ENCODE measurements at regions not wholly inside any gene's neighbourhood (a gene's known extent, or its start where the extent isn't known, plus 50 kb on each side); places are given as distances from the start of the nearest gene placed in this dataset.

- Histone ChIP-seq H3K9ac (no peak overlapping the region), H4K20me1 (ENCODE audit: insufficient read depth) (no peaks in the 10 kb centered on the region), H3K4me2 (no peak overlapping the region), H3K9me2 (no peaks in the 10 kb centered on the region), H3F3A (replicated peaks; ENCODE audit: insufficient read depth) (no peaks in the 10 kb centered on the region), H3K4me3 (ENCODE audit: low read depth in 2 of 2, low read length in 1 of 2) (no peak overlapping the region), H3K79me2 (ENCODE audit: insufficient read depth) (no peaks in the 10 kb centered on the region), H2AFZ (ENCODE audit: low read depth) (no peak overlapping the region), H3K27me3 (ENCODE audit: insufficient read depth) (no peaks in the 10 kb centered on the region), H3K9me3 (no peaks in the 10 kb centered on the region), H3K36me3 (replicated peaks in 1 of 2; ENCODE audit: control insufficient read depth in 1 of 2, insufficient read depth in 2 of 2, low read length in 1 of 2) (no peaks in the 10 kb centered on the region), H3K27ac (ENCODE audit: low read depth in 2 of 2, low read length in 1 of 2) (no peak overlapping the region), H3K4me1 (ENCODE audit: control insufficient read depth in 1 of 2, insufficient read depth in 2 of 2, low read depth in 1 of 2, low read length in 1 of 2) (no peaks in the 10 kb centered on the region)
- TF ChIP-seq TAF1 (IDR thresholded peaks at IDR 0.05; ENCODE audit: borderline replicate concordance, low read depth, low read length) (no peak), RFX5 (IDR thresholded peaks at IDR 0.05; ENCODE audit: low read length) (no peak), TEAD4 (IDR thresholded peaks at IDR 0.05; ENCODE audit: borderline replicate concordance, insufficient read depth) (no peak), EZH2phosphoT487 (IDR thresholded peaks at IDR 0.05; ENCODE audit: borderline replicate concordance, low read depth) (no peak), USF1 (IDR thresholded peaks at IDR 0.05; ENCODE audit: borderline replicate concordance, low read depth) (no peak), YY1 (IDR thresholded peaks at IDR 0.05; ENCODE audit: low read depth) (no peak), SIN3A (IDR thresholded peaks at IDR 0.05; ENCODE audit: borderline replicate concordance, low read depth, low read length) (no peak), NRF1 (IDR thresholded peaks at IDR 0.05; ENCODE audit: low read depth, low read length) (no peak), MXI1 (IDR thresholded peaks at IDR 0.05; ENCODE audit: low read depth, low read length) (no peak), GATA2 (CRISPR knock-in tag; IDR thresholded peaks at IDR 0.05) (no peak), GABPA (IDR thresholded peaks at IDR 0.05; ENCODE audit: low read depth) (no peak), POLR2AphosphoS5 (IDR thresholded peaks at IDR 0.05; ENCODE audit: low read depth, low read length) (no peak), ZBTB33 (IDR thresholded peaks at IDR 0.05; ENCODE audit: borderline replicate concordance, low read depth) (no peak), MEF2A (IDR thresholded peaks at IDR 0.05; ENCODE audit: borderline replicate concordance, low read depth) (no peak), REST (IDR thresholded peaks at IDR 0.05; ENCODE audit: low read depth, low read length) (no peak)
- POLR2A ChIA-PET, result no interaction called here
- WGBS (ENCODE audit: low lambda C conversion rate), result 12% methylated on average over 5 of the region's 5 CpGs
- CTCF ChIA-PET, result no interaction called here
- DNase-seq, result no peak
Measured at GRCh38 chr2:35783723-35784122, 571.9 kb upstream of the CRIM1 start.

Measured in SK-N-SH (cell line).